ENCODE measurements at regions not wholly inside any gene's neighbourhood (a gene's known extent, or its start where the extent isn't known, plus 50 kb on each side); places are given as distances from the start of the nearest gene placed in this dataset.

- Histone ChIP-seq H3K4me3 (no peak overlapping the region), H3K36me3 (no peaks in the 10 kb centered on the region), H3K27me3 (no peaks in the 10 kb centered on the region), H3K9me3 (no peaks in the 10 kb centered on the region), H3K4me1 (no peaks in the 10 kb centered on the region), H3K27ac (no peak overlapping the region)
- no peak for TF ChIP-seq POLR2A (IDR thresholded peaks at IDR 0.05)
- no peak for TF ChIP-seq EP300 (IDR thresholded peaks at IDR 0.05)
- no peak for TF ChIP-seq CTCF (IDR thresholded peaks at IDR 0.05)
- WGBS, 2 donors = 75 to 86% methylated on average over 9 of the region's 9 CpGs
- DNase-seq (ENCODE audit: low spot score in 2 of 2) = no peak
Observed at GRCh38 chr11:44446996-44447771, 118.3 kb upstream of the CD82 start.

DNA sequence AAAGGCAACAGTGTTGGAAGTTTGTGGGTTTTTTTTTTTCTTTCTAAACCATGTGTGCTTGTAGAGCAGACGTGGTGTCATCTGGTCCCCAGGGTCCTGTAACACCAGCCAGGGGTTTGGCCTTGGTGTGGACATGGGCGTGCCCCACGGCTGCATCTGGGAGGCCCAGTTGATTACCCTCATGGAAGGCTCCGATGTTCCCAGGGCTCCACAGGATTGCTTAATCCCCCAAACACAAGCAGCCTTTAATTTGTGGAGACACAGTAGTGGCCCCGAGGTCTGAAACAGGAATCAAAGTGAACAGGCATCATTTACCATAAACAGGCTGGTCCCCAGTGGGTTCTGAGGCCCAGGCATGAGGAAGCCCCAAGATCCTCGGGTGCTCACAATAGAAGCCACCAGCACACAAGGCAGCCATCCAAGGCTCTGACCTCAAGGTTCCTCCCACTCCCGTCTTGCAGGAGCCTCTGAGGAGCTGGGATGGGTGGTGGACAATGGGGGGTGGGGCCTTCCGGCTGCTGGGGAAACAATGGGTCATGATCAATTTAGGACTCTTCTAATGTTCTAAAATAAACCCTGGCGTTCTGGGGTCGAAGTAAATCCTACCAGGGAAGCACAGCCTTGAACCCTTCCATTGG lies 115.0 kb upstream of the CD82 start:
- no peak for DNase-seq (ENCODE audit: low spot score in 2 of 2)
- no peaks in the 10 kb centered on the region for H3K9me3 ChIP-seq
- no peak overlapping the region for H3K27ac ChIP-seq
- H3K4me3 ChIP-seq = no peak overlapping the region
- H3K27me3 ChIP-seq = no peaks in the 10 kb centered on the region
- WGBS, 2 donors = 52 to 55% methylated on average over 9 to 10 of the region's 10 CpGs
- H3K4me1 ChIP-seq = no peaks in the 10 kb centered on the region
- TF ChIP-seq CTCF (IDR thresholded peaks at IDR 0.05) (no peak), EP300 (IDR thresholded peaks at IDR 0.05) (no peak), POLR2A (IDR thresholded peaks at IDR 0.05) (no peak)
- H3K36me3 ChIP-seq = no peaks in the 10 kb centered on the region

DNA sequence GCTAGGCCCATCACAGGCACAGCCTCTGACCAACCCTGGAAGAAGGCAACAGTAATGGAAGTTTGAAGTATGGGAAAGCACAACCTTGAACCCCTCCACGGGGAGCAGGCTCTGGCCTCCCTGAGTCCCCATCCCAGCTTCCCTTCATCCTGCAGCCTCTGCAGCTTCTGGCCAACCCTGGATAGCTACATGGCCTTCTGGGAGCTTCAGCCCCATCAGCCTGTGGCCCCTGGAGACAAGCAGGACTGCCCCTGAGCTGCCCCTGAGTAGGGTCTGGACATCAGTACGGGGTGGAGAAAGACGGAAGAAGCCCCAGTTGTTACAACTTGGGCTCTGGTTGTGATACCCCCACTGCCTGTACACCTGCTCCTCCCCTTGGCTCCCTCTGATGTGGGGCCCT lies 113.8 kb upstream of the CD82 start:
- 82 to 85% methylated on average over 2 to 3 of the region's 3 CpGs for WGBS, 2 donors
- Histone ChIP-seq H3K4me3 (no peak overlapping the region), H3K27me3 (no peaks in the 10 kb centered on the region), H3K36me3 (no peaks in the 10 kb centered on the region), H3K4me1 (no peaks in the 10 kb centered on the region), H3K9me3 (no peaks in the 10 kb centered on the region), H3K27ac (no peak overlapping the region)
- no peak for DNase-seq (ENCODE audit: low spot score in 2 of 2)
- TF ChIP-seq EP300 (IDR thresholded peaks at IDR 0.05) (no peak), CTCF (IDR thresholded peaks at IDR 0.05) (no peak)

DNA sequence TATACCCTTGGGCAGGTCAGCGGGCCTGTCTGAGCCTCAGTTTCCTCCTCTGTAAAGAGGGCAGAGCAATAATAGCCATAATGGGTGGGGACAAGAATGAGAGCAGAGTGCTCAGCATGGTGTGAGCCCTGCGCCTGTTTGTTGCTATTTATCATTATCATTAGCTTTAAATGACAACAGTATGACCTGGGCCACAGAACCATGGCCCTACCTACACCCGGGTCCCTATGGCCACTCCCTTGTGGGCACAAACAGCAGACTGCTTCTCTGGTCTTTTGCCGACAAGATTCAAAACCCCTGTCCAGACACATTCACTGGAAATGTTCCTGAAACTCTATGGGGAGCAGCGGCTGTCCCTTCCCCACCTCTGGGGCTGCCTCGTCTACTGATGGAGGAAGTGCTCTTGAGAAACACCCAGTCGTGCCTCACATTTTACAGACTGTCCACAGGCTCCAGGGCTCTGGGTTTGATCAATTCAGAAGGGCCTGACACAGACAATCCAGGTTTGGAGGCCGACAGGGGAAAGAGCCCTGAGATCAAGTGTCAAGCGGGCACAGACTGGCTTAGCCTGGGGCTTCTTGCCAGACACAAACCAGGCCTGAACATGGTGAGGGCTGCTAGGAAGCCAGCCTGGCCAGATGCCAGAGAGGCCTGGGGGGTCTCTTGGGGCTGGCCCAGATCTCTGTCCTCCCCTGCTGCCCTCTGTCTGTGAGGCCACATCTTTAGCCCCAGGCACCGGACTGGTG lies 112.5 kb upstream of the CD82 start:
- H3K4me3 ChIP-seq = no peak overlapping the region
- H3K27ac ChIP-seq = no peak overlapping the region
- no peaks in the 10 kb centered on the region for H3K4me1 ChIP-seq
- TF ChIP-seq POLR2A (IDR thresholded peaks at IDR 0.05) = no peak
- TF ChIP-seq CTCF (IDR thresholded peaks at IDR 0.05) = no peak
- TF ChIP-seq EP300 (IDR thresholded peaks at IDR 0.05) = no peak
- WGBS, 2 donors = 76 to 78% methylated on average over 10 of the region's 10 CpGs
- no peaks in the 10 kb centered on the region for H3K27me3 ChIP-seq
- H3K9me3 ChIP-seq = no peaks in the 10 kb centered on the region
- no peak for DNase-seq (ENCODE audit: low spot score in 2 of 2)
- H3K36me3 ChIP-seq = no peaks in the 10 kb centered on the region

DNA sequence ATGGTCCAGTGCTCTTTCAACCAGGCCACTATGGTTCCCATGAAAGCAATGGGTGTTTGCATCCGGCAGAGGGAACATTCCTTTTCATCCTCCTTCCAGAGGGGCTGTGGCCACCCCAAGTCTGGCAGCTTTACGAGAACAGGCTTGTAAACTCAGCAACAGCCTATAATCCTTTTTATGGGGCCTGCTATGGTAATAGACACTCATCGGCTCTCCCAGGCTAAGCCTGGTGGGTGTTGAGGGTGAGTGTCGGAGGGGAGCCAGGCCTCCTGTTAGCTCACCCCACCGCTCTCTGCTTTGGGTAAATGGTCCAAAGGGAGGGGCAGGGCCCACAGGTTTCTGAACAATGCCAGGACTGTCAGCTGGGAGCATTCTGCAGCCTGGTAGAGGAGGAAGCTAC lies 111.6 kb upstream of the CD82 start:
- no peaks in the 10 kb centered on the region for H3K36me3 ChIP-seq
- no peak overlapping the region for H3K27ac ChIP-seq
- no peak overlapping the region for H3K4me3 ChIP-seq
- WGBS, 2 donors = 86 to 89% methylated on average over 3 to 4 of the region's 5 CpGs
- no peaks in the 10 kb centered on the region for H3K27me3 ChIP-seq
- no peaks in the 10 kb centered on the region for H3K4me1 ChIP-seq
- DNase-seq (ENCODE audit: low spot score in 2 of 2) = no peak
- no peak for TF ChIP-seq CTCF (IDR thresholded peaks at IDR 0.05)
- no peak for TF ChIP-seq POLR2A (IDR thresholded peaks at IDR 0.05)
- TF ChIP-seq EP300 (IDR thresholded peaks at IDR 0.05) = no peak
- H3K9me3 ChIP-seq = no peaks in the 10 kb centered on the region

Measured in tibial nerve (tissue), 4 donors.